AG04449 (cell line): ENCODE measurements at regions not wholly inside any gene's neighbourhood (a gene's known extent, or its start where the extent isn't known, plus 50 kb on each side); places are given as distances from the start of the nearest gene placed in this dataset.

Experiments used
- CTCF ChIA-PET: fragments of 350-600 bp; formaldehyde crosslinking; extraction: SDS; loops from one replicate; lab custom pipeline; 2021; ENCODE audit warnings: antibody characterized with exemption; lab: Yijun Ruan, JAX
- POLR2A ChIA-PET: fragments of 400-600, 350-600 bp; formaldehyde crosslinking; extraction: SDS; loops from one replicate; lab custom pipeline; 2020; ENCODE audit warnings: antibody characterized with exemption, inconsistent platforms; lab: Yijun Ruan, JAX
- DNase-seq: peaks from one replicate; pipeline ENCODE4 v3.0.0-alpha.2; 2010; ENCODE audit warnings: low read depth, low spot score
- H3K4me3 ChIP-seq: 2 replicates; pipeline ENCODE4 v1.5.1; 2011; ENCODE audit warnings: low read depth, mild to moderate bottlenecking, control low read depth, low read length
- TF ChIP-seq, protein P1 (sequence below): IDR thresholded peaks from one replicate; pipeline ENCODE4 v1.5.1; 2011; ENCODE audit warnings: mild to moderate bottlenecking, moderate library complexity, low read length, control low read depth, inconsistent platforms; ENCODE audit not compliant: insufficient read depth; ENCODE audit errors: missing control alignments

DNA sequence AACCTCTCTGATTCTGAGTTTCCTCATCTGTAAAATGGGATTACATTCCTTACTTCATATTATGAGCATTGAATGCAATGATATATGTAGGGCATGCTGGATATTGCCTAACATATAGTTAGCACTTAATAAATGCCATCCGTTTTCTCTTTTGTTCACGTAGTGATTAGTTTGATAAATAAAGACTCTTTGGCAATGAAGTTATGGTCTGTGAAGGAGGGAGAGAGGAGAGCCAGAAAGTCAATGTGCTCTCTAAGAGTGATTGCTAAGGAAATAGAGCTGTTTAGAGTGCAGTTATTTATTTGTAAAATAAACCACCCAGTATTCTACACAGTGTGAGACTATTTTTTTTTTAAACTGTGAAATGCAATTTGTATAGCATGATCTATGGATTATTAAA lies 207.9 kb upstream of the E2F8 start:
- H3K4me3 ChIP-seq = no peak overlapping the region
- ChIA-PET POLR2A (no interaction called here), CTCF (no interaction called here)
- no peak for DNase-seq
- TF ChIP-seq, protein P1, sequence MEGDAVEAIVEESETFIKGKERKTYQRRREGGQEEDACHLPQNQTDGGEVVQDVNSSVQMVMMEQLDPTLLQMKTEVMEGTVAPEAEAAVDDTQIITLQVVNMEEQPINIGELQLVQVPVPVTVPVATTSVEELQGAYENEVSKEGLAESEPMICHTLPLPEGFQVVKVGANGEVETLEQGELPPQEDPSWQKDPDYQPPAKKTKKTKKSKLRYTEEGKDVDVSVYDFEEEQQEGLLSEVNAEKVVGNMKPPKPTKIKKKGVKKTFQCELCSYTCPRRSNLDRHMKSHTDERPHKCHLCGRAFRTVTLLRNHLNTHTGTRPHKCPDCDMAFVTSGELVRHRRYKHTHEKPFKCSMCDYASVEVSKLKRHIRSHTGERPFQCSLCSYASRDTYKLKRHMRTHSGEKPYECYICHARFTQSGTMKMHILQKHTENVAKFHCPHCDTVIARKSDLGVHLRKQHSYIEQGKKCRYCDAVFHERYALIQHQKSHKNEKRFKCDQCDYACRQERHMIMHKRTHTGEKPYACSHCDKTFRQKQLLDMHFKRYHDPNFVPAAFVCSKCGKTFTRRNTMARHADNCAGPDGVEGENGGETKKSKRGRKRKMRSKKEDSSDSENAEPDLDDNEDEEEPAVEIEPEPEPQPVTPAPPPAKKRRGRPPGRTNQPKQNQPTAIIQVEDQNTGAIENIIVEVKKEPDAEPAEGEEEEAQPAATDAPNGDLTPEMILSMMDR = no peak

DNA sequence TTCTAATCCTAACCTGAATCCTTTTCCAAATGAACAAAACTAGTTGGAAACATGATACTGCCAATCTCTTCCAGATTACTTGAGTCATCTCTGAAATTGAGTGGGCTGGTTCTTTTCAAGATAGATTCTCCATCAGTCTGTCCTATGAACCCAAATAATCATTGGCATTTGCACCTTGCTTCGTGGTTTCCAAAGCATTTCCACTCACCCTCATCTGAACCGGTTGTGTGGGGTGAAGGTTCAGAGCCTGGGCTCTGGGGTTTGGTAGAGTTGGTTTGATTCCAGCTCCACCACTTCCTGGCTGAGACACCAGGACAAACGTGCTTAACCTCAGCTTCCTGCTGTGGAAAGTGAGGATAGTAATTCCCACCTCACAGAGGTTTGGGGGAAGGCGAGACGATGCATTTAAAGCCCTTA lies 206.4 kb upstream of the E2F8 start:
- TF ChIP-seq, protein P1 = no peak
- no peak for DNase-seq
- ChIA-PET POLR2A (no interaction called here), CTCF (no interaction called here)
- H3K4me3 ChIP-seq = no peak overlapping the region

DNA sequence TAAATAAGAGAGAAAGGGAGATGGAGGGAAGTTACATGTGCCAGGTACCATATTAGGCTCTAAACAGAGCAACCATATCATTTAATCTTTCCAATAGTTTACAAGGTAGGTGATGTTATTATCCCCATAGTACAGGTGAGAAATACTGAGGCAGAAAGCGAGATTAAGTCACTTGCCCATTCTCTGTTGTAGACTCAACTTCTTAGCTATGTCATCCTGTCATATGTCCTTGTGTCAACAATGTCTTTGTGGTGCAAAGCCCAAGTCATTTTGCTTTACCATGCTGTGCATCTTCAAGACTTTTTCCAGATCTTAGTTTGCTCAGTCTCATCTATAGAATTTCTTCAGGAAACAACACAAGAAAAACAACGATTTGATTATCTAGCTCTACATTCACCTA lies 205.0 kb upstream of the E2F8 start:
- ChIA-PET CTCF (interaction anchor here (0.9 kb wide), 1 partner anchor 120 kb away, joined by 3 read pairs; no protein-coding TSS in a partner anchor), POLR2A (no interaction called here)
- TF ChIP-seq, protein P1 = no peak
- H3K4me3 ChIP-seq = no peak overlapping the region
- DNase-seq = no peak

DNA sequence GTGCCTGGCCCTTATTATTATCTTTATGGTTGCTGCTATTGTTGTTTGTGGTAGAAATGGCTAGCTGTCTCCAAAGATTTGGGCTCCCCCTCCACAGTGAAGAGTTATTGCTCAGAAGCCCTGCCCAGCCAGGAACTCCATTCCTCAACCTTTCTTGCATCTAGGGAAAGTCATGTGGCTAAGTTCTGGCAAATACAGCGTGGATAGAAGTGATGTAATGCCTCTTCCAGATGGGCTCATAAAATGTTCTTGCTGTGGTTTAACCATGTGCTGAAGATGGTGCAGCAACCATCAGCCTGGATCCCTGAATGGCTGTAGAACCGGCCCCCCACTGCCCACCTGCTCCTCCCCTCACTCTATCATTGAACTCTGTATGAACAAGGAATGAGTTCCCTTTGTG lies 203.5 kb upstream of the E2F8 start:
- H3K4me3 ChIP-seq = no peak overlapping the region
- no peak for DNase-seq
- TF ChIP-seq, protein P1 = no peak
- ChIA-PET CTCF (no interaction called here), POLR2A (no interaction called here)

DNA sequence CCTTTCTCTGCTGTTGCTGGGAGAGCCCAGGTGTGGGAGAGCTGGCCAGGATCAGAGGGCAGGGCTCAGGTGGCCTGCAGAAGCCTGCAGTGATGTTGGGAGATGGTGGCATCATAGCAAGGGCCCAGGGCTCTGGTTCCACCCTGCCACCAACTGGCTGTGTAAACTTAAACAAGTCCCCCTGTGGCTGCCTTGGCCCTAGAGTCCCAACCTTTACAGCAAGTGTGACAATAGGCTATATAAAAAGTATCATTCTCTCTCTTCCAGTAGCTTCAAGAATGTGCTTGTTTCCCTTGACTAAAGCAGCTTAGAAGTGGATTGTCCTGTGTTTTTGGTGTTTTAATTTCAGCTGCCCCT lies 201.8 kb upstream of the E2F8 start:
- DNase-seq = no peak
- H3K4me3 ChIP-seq = no peak overlapping the region
- ChIA-PET CTCF (no interaction called here), POLR2A (no interaction called here)
- TF ChIP-seq, protein P1 = no peak

DNA sequence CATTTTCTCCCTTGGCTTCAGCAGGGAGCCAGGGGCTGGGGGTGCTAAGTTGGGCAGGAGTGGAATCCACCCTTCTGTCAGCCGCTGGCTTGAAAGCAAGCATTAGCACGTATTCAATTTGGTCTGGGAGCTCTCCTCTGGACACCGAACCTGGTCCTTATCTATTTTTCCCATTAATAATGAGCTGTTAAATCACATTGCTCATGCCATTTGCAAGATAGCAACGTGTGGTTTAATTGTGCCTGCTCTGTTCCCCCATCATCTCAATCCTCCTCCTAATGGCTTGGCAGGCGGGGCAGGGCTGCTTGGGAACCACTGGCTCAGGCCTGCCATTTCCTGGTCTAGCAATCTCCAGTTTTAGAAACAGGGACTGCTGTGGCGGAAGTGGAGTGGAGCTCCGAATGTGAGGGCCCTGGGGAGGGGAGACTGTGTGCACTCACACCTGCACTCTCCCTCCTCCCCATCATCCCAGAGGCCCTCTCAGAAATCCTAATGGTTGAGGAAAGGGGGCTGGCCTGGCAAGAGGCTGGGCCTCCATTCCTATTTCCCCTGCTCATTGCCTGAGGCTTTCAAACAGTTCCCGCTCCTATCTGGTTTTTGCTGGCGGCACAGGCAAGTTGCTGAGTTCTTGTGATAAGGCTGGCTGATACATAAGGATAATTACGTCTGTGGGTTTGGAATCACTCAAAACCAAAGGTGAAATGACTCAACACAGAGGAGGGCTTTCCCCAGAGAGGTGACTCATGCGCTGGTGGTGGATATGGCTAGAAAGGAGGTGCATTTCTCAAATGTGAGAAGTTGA lies 201.2 kb upstream of the E2F8 start:
- POLR2A ChIA-PET = no interaction called here
- CTCF ChIA-PET = no interaction called here

More for the DNA sequence above, 201.2 kb upstream of the E2F8 start:
- TF ChIP-seq, protein P1 = no peak
- peak; percentile 82 for DNase-seq
- no peak overlapping the region for H3K4me3 ChIP-seq
